GM19438 (cell line): ENCODE measurements at regions not wholly inside any gene's neighbourhood (a gene's known extent, or its start where the extent isn't known, plus 50 kb on each side); places are given as distances from the start of the nearest gene placed in this dataset.
"Not testable (repeated sequence)": the region's sequence is repeated elsewhere in the genome, so short reads cannot be mapped to it uniquely, and the experiment has no call there.

Experiments
- ATAC-seq: cut with Tn5 transposase; IDR thresholded peaks from one replicate; pipeline ENCODE4 v1.9.1; 2021; ENCODE audit warnings: low read depth; ENCODE audit not compliant: unreplicated experiment

DNA sequence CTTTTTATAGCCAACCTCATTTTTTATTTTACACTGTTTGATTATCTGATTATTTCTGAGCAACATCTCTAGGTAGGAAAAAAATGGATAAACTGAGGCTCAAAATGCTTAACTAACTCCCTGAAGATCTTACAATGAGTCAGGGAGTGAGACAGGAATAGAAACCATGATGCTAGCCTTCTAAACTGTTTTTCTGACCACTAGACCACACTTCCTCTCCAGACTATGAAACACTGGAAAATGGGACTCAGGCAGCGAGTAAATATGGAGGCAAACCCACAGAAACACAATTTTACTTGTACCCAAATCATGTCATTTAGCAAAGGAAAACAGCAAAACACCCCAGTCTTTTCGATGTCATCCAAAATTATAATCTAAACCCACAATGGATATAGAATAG lies 129.9 kb upstream of the ANKH start:
- ATAC-seq, result no peak

DNA sequence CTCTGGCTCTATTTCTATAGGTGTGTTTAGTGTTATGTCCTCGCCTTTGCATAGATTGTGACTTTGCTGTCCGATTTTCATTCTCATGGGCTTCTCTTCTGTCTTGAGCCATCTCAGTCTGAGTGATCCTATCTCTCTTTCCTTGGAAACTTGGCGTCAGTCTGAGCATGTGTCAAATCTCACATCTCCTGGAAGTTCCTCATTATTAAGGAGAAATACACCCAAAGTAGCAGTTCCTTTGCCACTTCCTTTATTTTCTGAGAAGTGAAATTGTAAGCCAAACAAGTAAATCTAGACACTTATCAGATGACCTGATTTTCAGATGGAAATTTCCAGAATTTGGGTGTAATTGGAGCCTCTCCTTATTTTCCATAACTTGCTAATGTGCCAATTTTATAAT lies 126.9 kb upstream of the ANKH start:
- no peak for ATAC-seq

DNA sequence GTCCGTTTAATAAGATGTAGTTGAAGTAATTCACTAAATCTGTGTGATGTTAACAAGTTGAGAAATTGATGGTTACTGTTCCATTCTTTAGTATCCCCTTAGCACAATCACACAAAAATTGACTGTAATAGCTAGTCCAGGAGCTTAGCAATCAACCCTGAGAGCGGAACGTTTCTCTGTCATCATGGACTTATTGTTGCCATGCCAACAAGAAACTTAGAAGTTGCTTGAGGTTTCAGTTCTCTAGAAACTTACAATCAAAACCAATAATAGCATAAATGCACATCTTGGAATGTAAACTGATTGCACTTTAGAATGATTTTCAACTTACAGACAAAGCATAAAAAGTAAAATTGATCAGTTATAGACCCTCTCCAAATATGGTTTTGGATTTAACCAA lies 125.4 kb upstream of the ANKH start:
- ATAC-seq, result peak; percentile 56

DNA sequence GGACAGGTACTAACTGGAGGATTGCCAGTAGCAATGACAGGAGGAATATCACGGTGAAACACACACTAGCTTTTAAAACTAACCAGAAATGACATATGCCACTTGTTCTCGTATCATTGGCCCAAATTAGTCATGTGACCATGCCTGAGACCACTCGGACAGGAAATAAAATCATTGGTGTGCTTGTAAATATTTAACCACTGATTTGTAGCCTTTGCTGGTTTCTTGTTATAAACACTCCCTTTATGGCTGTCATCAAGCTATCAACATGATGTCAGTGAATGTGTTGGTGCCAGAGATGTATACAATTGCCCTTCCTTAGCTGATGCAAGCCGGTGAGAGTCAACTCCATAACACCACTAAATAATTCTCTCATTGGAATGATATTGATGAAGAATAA lies 123.7 kb upstream of the ANKH start:
- no peak for ATAC-seq

DNA sequence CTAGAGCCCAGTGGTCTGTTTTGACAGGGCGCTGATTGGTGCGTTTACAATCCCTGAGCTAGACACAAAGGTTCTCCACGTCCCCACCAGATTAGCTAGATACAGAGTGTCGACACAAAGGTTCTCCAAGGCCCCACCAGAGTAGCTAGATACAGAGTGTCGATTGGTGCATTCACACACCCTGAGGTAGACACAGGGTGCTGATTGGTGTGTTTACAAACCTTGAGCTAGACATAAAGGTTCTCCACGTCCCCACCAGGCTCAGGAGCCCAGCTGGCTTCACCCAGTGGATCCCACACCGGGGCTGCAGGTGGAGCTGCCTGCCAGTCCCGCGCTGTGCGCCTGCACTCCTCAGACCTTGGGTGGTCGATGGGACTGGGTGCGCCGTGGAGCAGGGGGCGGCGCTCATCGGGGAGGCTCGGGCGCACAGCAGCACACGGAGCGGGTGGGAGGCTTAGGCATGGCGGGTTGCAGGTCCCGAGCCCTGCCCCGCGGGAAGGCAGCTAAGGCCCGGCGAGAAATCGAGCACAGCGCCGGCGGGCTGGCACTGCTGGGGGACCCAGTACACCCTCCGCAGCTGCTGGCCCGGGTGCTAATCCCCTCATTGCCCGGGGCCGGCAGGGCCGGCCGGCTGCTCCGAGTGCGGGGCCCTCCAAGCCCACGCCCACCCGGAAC lies 122.0 kb upstream of the ANKH start:
- not testable (repeated sequence) for ATAC-seq

DNA sequence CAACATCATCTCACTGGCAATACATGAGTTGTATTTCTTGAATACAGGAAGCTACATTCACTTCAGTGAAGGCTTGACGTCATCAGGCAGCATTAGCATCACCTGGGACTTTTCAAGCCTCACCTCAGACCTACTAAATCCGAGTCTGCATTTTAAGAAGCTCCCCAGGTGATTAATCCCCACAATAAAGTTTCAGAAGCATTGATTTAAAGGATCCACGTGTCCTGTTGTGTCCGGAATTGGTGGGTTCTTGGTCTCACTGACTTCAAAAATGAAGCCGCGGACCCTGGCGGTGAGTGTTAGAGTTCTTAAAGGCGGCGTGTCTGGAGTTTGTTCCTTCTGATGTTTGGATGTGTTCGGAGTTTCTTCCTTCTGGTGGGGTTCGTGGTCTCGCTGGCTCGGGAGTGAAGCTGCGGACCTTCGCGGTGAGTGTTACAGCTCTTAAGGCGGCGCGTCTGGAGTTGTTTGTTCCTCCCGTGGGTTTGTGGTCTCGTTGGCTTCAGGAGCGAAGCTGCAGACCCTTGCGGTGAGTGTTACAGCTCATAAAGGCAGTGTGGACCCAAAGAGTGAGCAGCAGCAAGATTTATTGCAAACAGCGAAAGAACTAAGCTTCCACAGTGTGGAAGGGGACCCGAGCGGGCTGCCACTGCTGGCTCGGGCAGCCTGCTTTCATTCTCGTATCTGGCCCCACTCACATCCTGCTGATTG lies 121.3 kb upstream of the ANKH start:
- ATAC-seq, result peak; percentile 51

DNA sequence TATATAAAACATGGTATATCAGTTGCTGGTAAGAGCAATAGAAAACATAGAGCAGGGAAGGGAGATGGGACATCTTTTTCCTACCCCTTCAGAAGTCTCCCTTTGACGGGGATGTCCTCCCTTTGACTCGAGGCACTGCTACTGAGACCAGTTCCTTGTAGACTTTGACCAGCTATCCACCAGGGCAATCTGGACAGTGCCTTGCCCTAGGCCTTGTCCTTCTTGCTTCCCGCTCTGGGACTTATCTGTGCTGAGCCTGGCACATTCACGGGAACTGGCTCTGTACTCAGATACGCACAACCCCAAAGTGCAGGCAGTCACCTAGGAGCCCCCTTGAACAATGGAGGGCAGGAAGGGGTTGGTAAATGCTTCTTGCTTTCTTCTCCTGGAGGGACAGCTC lies 116.6 kb upstream of the ANKH start:
- no peak for ATAC-seq

DNA sequence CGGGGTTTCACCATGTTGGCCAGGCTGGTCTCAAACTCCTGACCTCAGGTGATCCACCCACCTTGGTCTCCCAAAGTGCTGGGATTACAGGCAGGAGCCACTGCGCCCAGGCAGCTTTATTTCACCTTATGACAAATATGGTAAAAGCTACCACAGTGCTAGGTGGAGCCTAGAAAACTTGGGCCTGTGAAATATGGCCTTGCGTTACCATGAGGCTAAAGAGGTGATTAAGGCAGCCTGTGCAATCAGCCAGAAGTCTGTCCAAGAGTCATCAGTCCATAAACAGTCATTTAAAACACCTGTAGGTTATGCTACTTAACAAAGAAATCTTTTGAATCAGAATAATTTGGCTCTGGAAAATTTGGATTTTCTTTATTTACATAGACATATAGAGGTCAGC lies 114.8 kb upstream of the ANKH start:
- ATAC-seq, result no peak

DNA sequence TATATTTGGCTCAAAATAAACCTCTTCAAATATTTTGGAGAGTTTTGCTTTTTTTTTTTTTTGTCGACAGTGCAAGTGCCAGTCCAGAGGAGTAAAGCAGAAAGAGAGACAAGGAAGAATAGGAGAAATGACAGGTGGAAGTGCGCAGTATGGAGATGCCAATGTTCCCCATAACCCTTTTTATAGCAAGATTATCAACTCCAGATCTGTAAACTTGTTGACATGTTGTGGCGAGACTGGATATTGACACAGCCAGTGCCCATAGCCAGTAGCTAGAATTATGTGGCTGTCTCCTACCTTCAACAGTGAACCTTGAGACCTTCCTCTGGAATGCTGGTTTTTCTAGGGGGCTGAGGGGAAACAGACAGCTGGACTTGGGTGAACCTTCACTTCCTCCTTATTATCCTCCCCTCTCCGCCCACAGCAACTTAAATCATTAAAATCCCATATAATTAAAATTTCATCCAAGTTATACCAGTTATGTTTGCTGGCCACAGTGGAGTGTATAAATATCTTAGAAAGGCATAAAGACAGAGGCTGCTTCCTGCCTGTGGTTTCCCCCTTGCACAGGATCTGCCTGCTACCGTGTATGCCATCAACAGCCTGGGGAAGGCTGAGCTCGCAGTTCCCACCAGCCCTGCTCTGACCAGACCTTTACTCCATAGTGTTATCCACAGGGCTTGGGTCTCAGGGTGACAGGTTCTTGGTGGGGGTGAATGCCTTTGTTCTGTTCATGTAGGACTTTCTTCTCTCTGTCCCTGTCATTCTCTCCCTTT lies 112.3 kb upstream of the ANKH start:
- no peak for ATAC-seq

DNA sequence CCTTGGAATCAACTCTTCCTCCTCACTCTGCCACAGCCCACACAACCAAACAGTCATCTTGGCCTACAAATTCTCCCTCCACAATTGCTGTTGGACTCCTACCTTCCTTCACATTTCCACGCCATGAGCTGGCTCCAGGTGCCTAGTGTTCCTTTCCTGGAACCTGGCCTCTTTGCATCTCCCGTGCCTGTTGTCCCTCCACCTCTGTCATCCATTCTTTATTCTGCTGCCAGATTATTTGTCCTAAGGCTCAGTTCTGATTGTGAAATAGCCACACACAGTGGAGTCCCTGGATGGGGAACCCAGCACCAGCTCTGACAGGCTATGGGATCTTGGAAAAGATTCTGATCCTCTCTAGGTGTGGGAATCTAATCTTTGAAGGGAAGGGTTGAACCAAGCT lies 109.1 kb upstream of the ANKH start:
- no peak for ATAC-seq

DNA sequence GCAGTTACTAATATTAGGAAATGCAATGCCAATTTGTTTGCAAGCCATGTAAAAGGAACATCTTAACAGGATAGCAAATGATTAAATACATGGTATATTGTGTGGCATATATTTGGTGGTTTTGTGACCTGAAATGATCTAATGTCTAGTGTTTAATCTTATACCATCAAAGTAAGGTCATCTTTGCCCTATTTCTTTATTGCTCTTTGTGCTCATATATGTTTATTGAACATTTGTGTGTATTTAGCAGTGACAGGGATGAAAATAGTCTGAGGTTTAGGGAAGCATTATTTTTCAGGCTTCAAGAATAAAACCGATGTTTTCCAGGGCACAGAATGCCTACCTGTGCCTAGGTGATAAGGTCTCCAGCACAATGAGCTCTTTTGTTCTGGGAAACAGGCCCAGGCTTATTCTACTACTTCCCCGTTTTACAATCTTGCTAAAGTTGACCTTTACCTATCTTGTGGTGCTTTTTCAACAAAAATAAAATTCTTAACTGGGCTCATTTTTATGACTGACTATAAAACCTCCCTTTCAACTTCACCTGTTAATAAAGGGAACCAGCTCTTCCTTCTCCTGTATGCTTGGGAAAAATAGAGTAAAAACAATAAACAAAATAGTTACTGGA lies 105.6 kb upstream of the ANKH start:
- no peak for ATAC-seq

DNA sequence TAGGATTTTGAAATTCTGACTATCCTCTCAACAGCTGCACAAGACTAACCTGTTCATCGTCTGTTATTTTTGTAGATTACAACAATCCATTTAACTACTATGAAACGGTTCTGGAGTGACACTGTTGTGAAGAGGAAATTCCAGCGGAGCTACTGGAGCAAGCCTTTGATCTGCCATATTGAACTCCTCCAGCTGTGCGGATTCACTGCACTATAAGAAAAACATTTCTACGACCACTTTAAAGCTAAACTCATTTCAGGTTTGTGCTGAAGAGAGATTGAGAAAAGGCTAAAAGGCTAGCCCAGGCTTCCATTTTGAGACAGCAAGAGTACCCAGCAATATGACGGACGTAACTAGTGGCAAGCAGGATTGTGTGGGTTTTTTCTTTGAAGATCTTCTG lies 104.9 kb upstream of the ANKH start:
- ATAC-seq, result no peak

DNA sequence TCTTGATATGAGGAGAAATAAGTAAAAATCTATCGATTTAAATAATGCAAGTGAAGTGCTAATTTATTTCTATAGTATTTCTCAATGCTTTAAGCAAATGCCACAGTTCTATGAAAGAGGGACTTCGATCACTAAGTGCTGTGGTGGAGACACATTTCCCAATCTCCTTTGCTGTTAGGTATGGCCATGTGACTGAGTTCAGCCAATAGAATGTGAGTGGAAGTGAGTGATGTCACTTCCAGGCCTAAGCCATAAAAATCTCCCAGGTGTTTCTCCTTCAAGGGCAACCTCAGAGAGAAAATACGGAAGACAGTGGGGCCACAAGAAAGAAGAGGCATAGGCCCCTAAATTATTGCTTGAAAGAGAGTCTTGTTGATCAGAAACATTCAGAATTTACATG lies 100.3 kb upstream of the ANKH start:
- no peak for ATAC-seq

DNA sequence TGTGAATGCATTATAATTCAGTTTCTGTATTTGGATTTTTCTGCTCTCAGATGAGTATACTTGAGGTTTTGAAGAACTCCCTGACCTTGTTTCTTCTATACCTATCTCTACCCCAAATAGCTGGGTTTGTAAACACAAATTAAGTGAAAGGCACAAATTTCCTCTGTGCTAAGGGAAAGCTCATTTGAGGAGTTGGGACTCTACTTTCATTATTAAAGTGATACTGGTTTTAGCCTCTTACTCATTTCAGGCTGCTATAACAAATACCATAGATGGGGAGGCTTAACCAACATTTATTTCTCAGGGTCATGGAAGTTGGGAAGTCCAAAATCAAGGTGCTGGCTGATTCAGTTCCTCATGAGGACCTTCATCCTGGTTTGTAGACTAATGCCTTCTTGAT lies 97.2 kb upstream of the ANKH start:
- ATAC-seq, result no peak

DNA sequence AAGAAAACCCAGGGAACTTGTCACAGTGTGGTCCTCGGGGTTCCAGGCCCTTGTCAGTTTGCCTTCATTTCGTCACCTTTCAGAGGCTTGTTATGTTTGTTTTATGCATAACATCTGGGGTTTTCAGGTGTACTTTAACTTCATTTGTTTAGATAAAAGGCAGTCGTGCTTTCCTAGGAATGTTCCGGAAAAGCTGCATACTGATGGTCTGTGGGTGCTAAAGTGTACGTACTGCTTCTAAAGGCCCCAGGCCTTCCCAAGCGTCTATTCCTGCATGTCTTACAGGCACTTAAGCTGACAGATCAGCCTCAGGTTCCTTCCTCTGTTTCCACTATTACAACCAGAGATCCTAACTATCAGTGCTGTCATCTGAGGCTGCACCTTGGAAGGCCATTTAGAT lies 95.6 kb upstream of the ANKH start:
- no peak for ATAC-seq

DNA sequence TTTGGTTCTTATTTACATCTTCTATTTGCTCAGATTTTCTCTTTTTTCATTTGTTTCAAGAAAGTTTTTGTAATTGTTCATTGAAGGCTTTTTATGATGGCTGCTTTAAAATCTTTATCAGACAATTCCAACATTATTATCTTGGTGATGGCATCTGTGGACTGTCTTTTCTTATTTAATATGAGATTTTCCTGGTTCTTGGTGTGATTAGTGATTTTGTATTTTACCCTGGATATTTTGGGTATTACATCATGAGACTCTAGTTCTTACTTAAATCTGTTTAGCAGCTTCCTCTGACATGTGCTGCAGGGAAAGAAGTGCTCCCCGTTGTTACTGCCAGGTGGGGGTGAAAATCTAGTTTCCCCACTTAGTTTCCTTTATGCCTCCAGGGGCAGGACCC lies 94.2 kb upstream of the ANKH start:
- no peak for ATAC-seq

DNA sequence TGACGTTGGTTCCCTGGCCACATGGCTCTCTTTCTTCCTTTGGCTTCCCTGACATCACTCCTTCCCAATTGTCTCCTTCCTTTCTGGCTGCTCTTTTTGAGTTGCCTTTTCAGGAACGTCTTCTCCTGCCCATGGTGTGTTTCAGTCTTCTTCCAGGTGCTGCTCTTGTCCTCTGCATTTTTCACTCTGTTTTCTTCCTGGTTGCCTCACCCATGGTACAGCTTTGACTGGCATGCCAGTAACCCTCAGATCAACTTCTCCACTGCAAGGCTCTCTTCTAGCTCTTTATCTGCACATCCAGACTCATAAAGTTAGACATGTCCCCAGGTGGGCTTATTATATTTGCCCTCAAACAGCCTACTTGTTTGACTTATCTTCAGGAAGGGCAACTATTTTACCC lies 91.0 kb upstream of the ANKH start:
- no peak for ATAC-seq

DNA sequence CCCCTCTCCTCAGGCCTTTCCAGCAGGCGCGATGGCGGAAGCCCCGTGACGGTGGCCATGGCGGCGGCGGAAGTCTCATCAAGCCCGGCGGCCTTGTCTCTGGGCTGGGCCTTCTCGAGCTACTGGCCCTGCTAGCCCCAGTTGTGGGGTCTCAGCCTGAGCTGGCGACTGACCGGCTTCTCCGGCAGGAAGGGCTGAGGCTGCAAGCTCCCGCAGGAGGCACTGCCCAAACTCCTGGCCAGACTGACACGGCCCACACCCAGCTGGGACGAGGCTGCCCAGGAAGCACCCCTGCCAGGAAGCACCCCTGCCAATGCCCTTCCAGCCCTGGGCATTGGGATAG lies 88.5 kb upstream of the ANKH start:
- ATAC-seq, result no peak

DNA sequence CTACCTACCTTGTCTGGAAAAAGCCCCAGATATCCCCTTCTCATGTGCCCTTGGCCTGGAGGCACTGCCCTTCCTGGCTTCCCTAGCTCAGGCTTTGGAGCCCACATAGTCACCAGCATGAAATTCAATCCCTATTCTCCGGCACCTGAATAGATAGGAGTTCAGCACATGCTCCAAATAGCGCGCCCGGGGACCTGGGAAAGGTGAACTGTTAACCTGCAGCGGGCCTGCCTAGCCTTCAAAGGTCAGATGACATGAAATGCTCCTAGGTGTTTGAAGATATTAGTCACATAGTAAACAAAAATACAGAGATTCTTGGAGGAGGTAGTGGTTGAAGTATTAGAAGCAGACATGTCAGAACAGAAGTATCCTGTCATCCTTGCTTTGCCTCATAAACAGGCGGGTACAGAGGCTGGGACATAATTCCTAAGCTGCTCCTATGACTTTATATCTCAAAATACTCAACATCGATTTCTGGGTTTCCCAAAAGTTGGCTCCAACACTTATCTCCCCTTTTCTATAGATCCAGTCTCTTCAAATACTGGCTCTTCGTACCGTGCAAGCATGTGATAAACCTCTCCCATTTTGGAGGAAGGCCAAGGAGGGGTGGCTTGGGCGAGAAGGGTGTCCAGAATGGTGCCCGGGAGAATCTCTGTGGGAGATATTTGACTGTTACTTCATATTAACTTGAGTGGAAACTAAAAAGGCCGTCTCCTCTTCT lies 88.0 kb upstream of the ANKH start:
- no peak for ATAC-seq

DNA sequence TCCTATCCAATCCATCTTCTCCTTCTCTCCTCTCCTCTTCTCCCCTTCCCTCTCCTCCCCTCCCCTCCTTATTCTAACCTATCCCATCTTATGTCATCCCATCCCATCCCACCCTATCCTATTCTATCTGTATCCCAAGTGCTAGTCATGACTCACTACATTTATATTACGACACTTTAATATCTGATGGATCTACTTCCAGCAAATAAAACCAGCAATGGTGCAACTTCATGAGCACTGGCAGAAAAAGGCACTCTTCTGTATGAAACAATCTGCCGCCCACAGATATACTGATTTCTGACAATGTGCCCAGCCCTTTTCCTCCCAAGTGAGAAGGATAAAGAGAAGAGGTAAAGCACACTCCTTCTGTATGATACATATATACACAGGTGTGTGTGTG lies 86.6 kb upstream of the ANKH start:
- no peak for ATAC-seq
